T47D (cell line): ENCODE measurements at regions not wholly inside any gene's neighbourhood (a gene's known extent, or its start where the extent isn't known, plus 50 kb on each side); places are given as distances from the start of the nearest gene placed in this dataset.

Experiments
- DNase-seq, 2 experiments: peaks; one replicate each; pipeline versions ENCODE4 v3.0.0 to v3.0.0-alpha.2; 2011 to 2012; ENCODE audit warnings: low read depth in 1 of 2, low spot score in 1 of 2
- JUND ChIP-seq: IDR thresholded peaks from 2 replicates; pipeline ENCODE4 v1.6.1; 2012; ENCODE audit warnings: low read depth
- in situ Hi-C: cut with HindIII; loops from 2 replicates; pipeline ENCODE4 v1.10.0; 2016; ENCODE audit warnings: low sequenced_read_pairs, low pct_unique_long_range_greater_than_20kb

- no peak for DNase-seq
- TF ChIP-seq JUND = no peak
- in situ Hi-C loops = no loop called here
These were observed 328.8 kb upstream of the NOVA1 start for GRCh38 chr14:26926585-26926984.

DNA sequence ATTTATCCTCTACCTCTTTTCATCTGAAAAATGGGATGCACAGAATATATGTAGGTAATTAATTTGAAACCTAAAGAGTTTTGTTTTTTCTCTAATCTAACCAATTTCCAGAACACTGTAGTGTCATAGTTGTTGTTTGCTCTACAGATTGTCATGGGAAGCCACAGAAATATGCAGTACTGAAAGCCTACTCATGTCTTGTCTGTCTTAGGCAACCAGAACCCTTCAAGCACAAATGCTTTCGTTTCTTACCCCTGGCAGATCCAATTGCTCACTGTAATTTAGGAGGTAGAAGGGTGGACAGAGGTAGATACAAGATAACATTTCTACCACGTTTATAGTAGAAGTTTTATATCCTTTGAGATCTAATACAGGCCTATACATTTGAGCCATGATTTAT, 330.2 kb upstream of the NOVA1 start:
- TF ChIP-seq JUND = no peak
- in situ Hi-C loops = no loop called here
- DNase-seq = no peak

DNA sequence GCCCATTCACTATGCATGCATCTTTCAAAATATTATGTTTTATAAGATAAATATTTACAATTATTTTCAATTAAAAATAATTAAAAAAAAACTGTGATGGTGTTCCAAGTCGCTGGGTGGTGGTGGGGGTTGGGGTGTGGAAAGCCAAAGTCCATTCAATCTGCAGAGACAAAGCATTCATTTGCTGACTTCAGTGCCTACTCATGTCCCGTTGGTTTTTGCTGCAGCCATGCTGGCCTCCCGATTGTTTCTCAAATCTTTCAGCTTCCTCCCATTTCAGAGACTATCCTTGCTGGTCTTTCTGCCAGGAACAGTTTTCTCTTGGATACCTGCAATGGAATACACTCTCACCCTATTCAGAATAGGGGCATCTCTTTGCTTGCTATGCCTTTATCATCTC, 331.5 kb upstream of the NOVA1 start:
- no peak for TF ChIP-seq JUND
- in situ Hi-C loops = no loop called here
- no peak for DNase-seq

- in situ Hi-C loops = no loop called here
- no peak for TF ChIP-seq JUND
- DNase-seq = peak in 1 of 2 experiments; percentile 8
These were observed 332.7 kb upstream of the NOVA1 start for GRCh38 chr14:26930576-26930975.

DNA sequence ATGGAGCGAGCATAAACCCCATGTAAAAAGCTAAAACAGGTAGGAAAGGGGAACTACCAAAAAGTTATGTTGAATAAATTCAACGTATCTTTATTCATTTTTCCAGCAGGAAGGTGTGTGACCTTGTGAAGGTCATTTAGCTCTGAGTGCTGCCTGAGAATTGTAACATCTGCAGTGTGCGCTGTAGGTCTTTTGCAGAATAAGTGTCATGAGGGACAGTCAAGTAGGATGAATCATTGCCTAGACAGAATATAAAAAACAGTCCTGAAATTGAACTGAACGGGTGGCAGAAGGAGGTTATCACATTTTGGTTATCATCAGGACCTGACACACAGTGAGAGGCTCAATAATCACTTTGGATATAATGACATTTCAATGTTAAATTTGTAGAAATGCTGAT, 334.8 kb upstream of the NOVA1 start:
- no peak for TF ChIP-seq JUND
- in situ Hi-C loops = no loop called here
- DNase-seq = no peak

GRCh38 chr14:26933431-26933830, 335.6 kb upstream of the NOVA1 start:
- no peak for TF ChIP-seq JUND
- no peak for DNase-seq
- in situ Hi-C loops = no loop called here

- no peak for DNase-seq
- no peak for TF ChIP-seq JUND
- in situ Hi-C loops = no loop called here
These were observed 336.3 kb upstream of the NOVA1 start for GRCh38 chr14:26934151-26934550.

DNA sequence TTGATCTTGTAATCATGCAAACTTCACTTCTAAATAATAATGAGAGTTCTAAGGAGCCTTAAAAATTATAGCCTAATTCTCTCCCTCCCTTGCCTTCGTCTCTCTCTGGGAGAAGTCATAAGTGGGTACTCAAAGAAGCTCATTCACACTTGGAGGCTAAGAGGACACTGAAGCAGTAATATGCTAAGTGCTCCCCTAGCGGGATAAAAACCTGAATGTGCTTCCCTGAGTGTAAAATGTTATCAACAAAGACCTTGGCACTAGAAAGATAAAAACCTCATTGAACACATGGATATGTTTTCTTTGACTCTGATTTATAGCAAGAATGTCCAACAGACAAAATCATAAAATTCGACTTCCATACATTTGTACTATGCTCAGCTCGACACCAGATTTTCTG, 337.9 kb upstream of the NOVA1 start:
- TF ChIP-seq JUND = no peak
- no peak for DNase-seq
- in situ Hi-C loops = no loop called here

DNA sequence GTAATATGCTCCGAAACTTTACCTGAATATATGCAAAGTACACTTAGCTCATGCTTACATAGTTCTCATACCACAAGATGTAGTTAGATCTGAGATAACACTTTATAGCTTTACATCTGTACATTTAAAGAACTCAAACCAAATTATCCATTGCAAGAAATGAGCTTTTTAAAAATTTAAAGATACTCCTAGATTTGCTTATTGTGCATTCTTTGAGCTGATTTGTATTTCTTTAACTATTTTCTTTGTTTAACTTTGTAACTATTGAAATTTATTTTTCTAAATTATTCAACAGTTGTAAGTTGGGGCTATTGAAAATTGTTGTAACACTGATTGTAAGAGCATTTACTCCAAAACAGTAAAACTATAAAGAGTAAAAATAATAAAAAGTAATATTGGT, 340.2 kb upstream of the NOVA1 start:
- in situ Hi-C loops = no loop called here
- no peak; the same call in 1 of the 2 replicates for TF ChIP-seq JUND
- peak; percentile 9 to 20 for DNase-seq

GRCh38 chr14:26939755-26940154, 341.9 kb upstream of the NOVA1 start:
- no peak for TF ChIP-seq JUND
- in situ Hi-C loops = no loop called here
- DNase-seq = no peak

DNA sequence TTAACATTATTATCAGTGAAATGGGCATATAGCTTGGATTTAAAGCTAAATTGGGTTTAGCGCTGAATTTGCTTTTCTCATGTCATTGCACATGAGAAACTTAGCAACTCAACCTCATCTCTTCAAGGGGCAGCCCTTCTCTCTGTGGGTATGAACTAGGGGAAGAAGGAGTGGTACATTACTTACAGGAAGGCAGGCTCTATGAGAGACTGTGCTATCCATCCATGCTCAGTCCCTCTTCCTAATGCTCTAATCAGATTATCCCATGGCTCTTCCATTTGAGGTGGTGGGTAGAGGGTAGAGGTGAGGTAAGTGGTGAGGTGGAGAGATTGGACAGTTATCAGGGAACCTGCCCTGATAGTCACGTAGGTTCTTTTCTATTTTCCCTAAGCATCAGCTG, 343.7 kb upstream of the NOVA1 start:
- in situ Hi-C loops = no loop called here
- TF ChIP-seq JUND = no peak
- no peak for DNase-seq

- no peak for TF ChIP-seq JUND
- in situ Hi-C loops = no loop called here
- DNase-seq = no peak
These were observed 349.4 kb upstream of the NOVA1 start for GRCh38 chr14:26947265-26947664.

- TF ChIP-seq JUND = no peak
- in situ Hi-C loops = no loop called here
- DNase-seq = no peak
These were observed 361.6 kb upstream of the NOVA1 start for GRCh38 chr14:26959437-26959836.

DNA sequence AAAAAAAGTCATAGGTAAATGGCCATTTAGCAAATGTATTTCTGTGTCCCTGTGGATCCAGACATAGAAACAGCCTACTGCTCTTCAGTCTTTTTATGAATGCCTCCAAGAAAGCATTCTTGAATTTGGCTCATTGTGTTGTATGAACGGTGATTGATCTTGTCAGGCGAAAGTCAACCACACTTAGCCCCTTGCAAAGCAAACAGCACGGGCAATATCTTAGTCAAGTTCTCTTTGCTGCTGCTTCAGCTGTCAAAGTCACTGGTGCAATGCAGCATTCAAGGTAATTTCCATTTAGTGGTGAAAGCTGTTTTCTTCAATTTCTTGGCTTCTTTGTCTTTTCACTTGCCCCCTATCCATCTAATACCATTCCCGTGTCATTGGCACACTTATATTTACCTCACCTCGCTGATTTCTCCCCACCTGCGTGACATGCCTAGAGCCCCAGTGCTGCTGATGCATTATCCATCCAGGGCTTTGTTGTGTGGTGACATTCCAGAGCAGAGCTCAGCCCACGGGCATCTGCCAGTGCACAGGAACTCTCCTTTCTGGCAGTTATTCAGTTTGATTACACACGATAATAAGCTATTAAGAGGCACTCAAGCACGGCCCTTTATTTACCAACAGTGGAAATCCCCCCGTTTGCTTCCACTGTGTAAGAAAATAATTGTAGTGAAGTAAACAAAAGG, 362.3 kb upstream of the NOVA1 start:
- peak; percentile 12 to 64 for DNase-seq
- TF ChIP-seq JUND = no peak
- in situ Hi-C loops = no loop called here

DNA sequence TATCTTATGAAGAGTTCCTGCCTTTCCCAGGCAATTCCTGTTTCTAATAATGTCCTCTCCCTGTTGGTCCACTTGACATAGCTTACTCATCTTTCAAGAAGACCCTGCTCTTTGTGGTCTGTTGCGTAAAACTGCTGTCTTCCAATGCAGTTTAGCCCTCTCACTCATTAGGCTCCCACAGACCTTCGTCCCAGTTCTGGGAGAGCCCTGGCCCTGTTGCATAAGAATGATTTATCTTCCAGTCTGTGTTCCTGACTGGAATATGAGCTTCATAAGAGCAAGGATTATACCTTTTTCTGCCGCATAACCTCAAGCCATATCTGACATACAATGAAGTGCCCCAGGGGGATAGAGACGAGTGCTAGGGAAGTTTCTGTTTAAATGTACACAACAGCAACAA, 365.9 kb upstream of the NOVA1 start:
- in situ Hi-C loops = no loop called here
- TF ChIP-seq JUND = no peak
- DNase-seq = peak in 1 of 2 experiments; percentile 9
